Upper lobe of right lung (tissue), 1 donor: ENCODE measurements at regions not wholly inside any gene's neighbourhood (a gene's known extent, or its start where the extent isn't known, plus 50 kb on each side); places are given as distances from the start of the nearest gene placed in this dataset.

Source experiments
- ATAC-seq: fragments of 200-7000 bp; cut with Tn5 transposase; one replicate; pipeline ENCODE4 v1.9.1; 2020; ENCODE audit warnings: mild to moderate bottlenecking, moderate library complexity
- DNase-seq: peaks from one replicate; pipeline ENCODE4 v3.0.0-alpha.2; 2020
- H3K27ac ChIP-seq: fragments of 200-600 bp; one replicate; pipeline ENCODE4 v1.8.0; 2022
- H3K27me3 ChIP-seq: fragments of 200-600 bp; one replicate; pipeline ENCODE4 v1.8.0; 2022; ENCODE audit warnings: mild to moderate bottlenecking
- H3K36me3 ChIP-seq: fragments of 200-600 bp; one replicate; pipeline ENCODE4 v1.8.0; 2022
- H3K4me1 ChIP-seq: fragments of 200-600 bp; one replicate; pipeline ENCODE4 v1.8.0; 2022
- H3K4me3 ChIP-seq: fragments of 200-600 bp; one replicate; pipeline ENCODE4 v1.8.0; 2022; ENCODE audit warnings: mild to moderate bottlenecking
- H3K9me3 ChIP-seq: fragments of 200-600 bp; one replicate; pipeline ENCODE4 v1.8.0; 2022
- intact Hi-C: fragments of 100-400 bp; cut with DNase I; formaldehyde crosslinking; loops from one replicate; pipeline ENCODE4 v1.11.0; 2022
- TF ChIP-seq, protein P1 (sequence below): fragments of 200-600 bp; IDR thresholded peaks from one replicate; pipeline ENCODE4 v1.8.0; 2022; ENCODE audit warnings: antibody characterized with exemption
- donor health status: DM: no; HTN: yes; CAD: no; lungs with severe emphysema.

DNA sequence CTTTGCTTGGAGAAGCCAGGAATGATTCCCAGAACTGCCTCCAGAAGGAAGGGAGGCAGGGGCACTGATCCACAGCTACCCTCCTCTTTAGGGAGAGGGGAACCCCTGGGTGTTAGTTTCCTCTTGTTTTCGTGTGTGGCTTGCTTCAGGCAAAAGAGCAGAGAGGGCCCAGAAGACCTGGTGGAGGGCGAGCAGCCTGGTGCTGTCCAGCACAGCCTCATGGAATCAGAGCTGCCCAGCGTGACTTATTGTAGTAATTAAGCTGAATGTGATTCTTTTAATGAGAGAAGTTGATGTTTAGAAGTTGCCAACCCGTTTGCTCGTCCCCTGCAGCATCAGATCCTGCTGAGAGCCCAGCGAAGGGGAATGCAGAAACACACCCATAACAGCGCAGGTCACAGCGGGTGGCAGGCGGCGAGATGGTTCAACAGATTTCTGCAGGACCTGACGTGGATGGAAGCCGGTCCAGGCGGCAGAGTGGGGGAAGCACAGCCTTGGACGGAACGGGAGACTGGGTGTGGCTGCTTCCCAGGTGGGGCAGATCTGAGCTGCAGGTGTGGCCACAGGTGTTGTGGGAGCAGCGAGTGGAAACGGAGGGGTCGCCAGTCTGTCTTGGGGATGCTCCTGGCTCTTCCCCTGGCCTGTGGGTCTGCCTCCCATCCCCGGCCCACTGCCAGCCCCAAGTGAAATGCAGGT is 53.7 kb upstream of the SHH start:
- TF ChIP-seq, protein P1, sequence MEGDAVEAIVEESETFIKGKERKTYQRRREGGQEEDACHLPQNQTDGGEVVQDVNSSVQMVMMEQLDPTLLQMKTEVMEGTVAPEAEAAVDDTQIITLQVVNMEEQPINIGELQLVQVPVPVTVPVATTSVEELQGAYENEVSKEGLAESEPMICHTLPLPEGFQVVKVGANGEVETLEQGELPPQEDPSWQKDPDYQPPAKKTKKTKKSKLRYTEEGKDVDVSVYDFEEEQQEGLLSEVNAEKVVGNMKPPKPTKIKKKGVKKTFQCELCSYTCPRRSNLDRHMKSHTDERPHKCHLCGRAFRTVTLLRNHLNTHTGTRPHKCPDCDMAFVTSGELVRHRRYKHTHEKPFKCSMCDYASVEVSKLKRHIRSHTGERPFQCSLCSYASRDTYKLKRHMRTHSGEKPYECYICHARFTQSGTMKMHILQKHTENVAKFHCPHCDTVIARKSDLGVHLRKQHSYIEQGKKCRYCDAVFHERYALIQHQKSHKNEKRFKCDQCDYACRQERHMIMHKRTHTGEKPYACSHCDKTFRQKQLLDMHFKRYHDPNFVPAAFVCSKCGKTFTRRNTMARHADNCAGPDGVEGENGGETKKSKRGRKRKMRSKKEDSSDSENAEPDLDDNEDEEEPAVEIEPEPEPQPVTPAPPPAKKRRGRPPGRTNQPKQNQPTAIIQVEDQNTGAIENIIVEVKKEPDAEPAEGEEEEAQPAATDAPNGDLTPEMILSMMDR: no peak
- DNase-seq (no peak), ATAC-seq (no peak)
- no peaks in the 10 kb centered on the region for H3K9me3 ChIP-seq
- H3K4me1 ChIP-seq: peaks cover 4% of the 10 kb centered on the region
- no peaks in the 10 kb centered on the region for H3K36me3 ChIP-seq
- no peak overlapping the region for H3K4me3 ChIP-seq
- H3K27ac ChIP-seq: no peak overlapping the region
- intact Hi-C loops: no loop called here
- no peaks in the 10 kb centered on the region for H3K27me3 ChIP-seq

DNA sequence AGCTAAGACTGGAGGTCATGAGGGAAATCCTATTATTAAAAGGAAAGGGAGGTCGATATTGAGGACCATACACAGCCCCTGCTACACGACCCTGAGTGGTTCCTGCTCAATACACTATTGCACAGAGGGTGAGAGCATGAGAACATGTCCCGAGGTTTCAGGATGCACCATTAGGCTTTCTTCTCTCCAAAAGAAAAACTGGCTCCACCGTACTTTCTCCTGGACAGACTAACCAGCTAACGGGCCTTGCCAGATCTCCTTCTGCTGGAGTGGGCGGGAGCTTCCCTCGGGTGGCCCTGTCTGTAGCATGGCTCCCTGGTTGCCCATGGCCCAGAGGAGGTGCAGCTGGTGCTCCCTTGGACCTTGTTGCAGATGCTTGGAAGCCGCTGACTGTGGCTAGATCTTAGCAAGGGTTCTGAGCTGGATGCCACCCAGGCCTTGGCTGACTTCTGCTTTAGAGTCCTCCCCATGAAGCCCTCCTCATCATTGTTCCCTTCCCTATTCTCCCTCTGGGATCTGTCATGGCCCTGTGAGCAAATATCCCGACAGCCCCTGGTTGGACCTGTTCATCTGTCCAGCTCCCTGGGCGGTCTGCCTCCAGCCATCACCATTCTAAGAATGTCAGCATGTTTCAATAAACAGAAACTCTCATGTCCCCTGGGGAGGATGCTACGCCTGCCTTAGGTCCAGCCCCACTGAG is 52.9 kb upstream of the SHH start:
- DNase-seq: no peak
- H3K27me3 ChIP-seq: no peaks in the 10 kb centered on the region

DNA sequence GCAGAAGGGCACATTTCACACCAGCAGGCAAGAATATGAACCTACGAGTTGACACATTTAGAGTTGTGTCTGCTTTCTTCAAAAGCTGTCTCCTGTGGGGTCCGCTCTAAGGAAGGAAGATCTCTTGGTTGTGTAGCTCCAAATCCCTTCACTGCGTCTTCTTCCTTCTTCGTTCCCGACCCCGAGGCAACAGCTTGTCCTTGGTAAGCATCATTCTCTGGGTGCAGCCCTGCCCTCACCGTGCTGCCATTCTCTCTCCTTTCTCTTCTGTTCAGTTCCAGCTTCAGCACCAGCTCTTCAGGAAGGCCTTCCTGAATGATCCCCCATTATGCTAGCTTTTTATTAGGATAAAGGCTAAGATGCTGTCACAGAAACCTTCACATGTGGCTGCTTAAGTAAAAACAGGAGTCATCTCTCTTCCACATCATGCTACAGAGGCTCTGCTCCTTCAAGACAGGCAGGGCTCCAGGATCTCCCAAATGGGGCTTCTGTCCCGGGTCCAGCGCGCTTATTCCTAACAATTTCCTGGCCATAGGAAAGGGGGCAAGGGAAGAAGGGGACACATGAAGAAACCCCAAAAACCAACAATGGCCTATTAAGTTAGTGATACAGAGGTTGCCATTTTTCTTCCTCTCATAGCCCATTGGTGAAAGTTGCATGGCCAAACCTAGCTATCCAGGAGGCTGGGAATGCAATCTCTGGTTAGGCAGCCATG is 52.2 kb upstream of the SHH start:
- no peaks in the 10 kb centered on the region for H3K27me3 ChIP-seq
- peaks cover 5% of the 10 kb centered on the region for H3K4me1 ChIP-seq
- H3K27ac ChIP-seq: no peak overlapping the region
- ATAC-seq: no peak
- H3K36me3 ChIP-seq: no peaks in the 10 kb centered on the region
- H3K4me3 ChIP-seq: no peak overlapping the region
- intact Hi-C loops: no loop called here
- H3K9me3 ChIP-seq: no peaks in the 10 kb centered on the region
- no peak for DNase-seq
- TF ChIP-seq, protein P1: no peak

More for the DNA sequence above, 52.9 kb upstream of the SHH start:
- no peaks in the 10 kb centered on the region for H3K36me3 ChIP-seq
- ATAC-seq: no peak
- no peaks in the 10 kb centered on the region for H3K9me3 ChIP-seq
- no peak overlapping the region for H3K4me3 ChIP-seq
- H3K27ac ChIP-seq: no peak overlapping the region
- peaks cover 5% of the 10 kb centered on the region for H3K4me1 ChIP-seq
- TF ChIP-seq, protein P1: no peak
- intact Hi-C loops: no loop called here

DNA sequence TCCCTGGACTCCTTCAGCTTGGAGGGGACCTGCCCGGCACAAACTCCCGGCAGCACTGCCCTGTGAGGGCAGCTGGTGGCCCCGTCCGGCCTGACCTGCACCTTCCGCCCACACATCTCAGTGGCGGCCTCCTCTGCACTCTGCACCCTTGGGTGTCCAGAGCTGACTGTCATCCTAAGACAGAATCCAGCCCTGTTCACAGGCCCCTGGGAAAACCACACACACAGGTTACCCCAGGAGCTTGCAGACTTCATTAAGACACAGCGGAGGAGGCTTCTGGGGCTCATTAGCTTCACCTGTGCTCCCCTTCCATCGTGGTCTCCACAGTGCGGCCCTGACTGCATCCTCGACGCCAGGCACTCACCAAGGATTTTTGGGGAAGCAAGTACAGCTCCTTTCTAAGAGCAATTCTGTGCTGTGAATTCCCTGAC is 51.5 kb upstream of the SHH start:
- H3K27ac ChIP-seq: no peak overlapping the region
- DNase-seq (no peak), ATAC-seq (no peak)
- intact Hi-C loops: no loop called here
- no peaks in the 10 kb centered on the region for H3K36me3 ChIP-seq
- H3K4me3 ChIP-seq: no peak overlapping the region
- H3K9me3 ChIP-seq: no peaks in the 10 kb centered on the region
- TF ChIP-seq, protein P1: no peak
- peaks cover 5% of the 10 kb centered on the region for H3K4me1 ChIP-seq
- no peaks in the 10 kb centered on the region for H3K27me3 ChIP-seq

DNA sequence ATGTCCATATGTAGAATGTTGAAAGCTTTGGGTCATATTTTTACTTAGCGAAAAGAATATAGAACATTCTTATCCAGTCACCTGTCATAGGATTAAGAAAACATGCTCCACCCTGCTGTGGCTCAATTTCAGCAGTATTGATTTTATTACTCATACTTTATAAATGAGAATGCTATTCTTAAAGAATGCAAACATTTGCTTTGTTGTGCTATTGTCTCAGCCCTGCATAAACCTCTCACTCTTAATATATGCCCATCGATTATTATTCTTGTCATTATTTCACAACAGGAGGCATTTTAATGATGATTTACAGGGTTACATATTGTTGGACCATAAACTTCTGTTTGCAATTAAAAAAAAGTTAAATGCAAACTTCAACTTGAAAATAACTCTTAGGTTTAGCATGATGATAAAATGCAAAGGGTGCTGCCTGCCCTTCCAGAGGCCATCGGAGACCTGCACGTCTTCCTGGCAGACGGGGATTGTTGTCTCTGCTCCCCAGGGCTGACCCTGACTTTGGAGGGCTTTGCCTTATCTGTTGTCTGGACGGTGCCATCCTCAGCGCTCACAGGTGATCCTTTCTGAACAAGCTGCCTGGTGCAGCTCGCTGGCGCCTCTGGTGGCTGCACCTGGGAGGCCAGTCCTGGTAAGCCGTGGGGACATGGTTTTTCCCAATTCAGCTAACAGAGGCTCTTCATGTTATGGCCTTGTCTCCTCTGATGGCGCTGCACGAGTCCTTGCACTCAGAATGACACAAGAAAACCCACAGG is 50.0 kb upstream of the SHH start:
- intact Hi-C loops: no loop called here
- no peak overlapping the region for H3K27ac ChIP-seq

More for the DNA sequence above, 50.0 kb upstream of the SHH start:
- DNase-seq: no peak
- ATAC-seq: no peak
- Histone ChIP-seq H3K9me3 (no peaks in the 10 kb centered on the region), H3K36me3 (no peaks in the 10 kb centered on the region), H3K4me3 (no peak overlapping the region), H3K4me1 (peaks cover 5% of the 10 kb centered on the region), H3K27me3 (no peaks in the 10 kb centered on the region)
- TF ChIP-seq, protein P1: peak; percentile 18
